Prostate gland (tissue), 2 donors: ENCODE measurements at regions not wholly inside any gene's neighbourhood (a gene's known extent, or its start where the extent isn't known, plus 50 kb on each side); places are given as distances from the start of the nearest gene placed in this dataset.
"Not testable (repeated sequence)": the region's sequence is repeated elsewhere in the genome, so short reads cannot be mapped to it uniquely, and the experiment has no call there.

ENCODE experiments used
- CTCF ChIP-seq, 4 experiments: fragments of 200-600 bp in 2 of 4; fragments of 450-650 bp in 2 of 4; sonication (generic) in 2 of 4; IDR thresholded peaks; 1 replicate in 3 of 4; 2 replicates in 1 of 4; pipeline ENCODE4 v1.5.1; 2016 to 2019; ENCODE audit warnings: antibody characterized with exemption in 4 of 4, mild to moderate bottlenecking in 2 of 4, moderate library complexity in 2 of 4
- POLR2A ChIP-seq: fragments of 450-650 bp; IDR thresholded peaks from one replicate; pipeline ENCODE4 v1.6.1; 2016; ENCODE audit warnings: antibody characterized with exemption, mild to moderate bottlenecking
- POLR2AphosphoS5 ChIP-seq: sonication (generic); formaldehyde crosslinking; IDR thresholded peaks from one replicate; pipeline ENCODE4 v1.6.1; 2017; ENCODE audit warnings: antibody characterized with exemption

DNA sequence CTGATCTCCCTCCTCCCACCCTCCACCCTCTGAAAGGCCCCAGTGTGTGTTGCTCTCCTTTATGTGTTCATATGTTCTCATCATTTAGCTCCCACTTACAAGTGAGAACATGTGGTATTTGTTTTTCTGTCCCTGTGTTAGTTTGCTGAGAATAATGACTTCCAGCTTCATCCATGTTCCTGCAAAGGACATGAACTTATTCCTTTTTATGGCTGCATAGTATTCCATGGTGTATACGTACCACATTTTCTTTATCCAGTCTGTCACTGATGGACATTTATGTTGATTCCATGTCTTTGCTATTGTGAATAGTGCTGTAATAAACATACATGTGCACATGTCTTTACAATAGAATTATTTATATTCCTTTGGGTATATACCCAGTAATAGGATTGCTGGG is 67.0 kb upstream of the ARL15 start:
- TF ChIP-seq CTCF (IDR thresholded peaks at IDR 0.05); POLR2AphosphoS5; POLR2A: not testable (repeated sequence)
